GM12875 (cell line): ENCODE measurements at regions not wholly inside any gene's neighbourhood (a gene's known extent, or its start where the extent isn't known, plus 50 kb on each side); places are given as distances from the start of the nearest gene placed in this dataset.
"Not testable (repeated sequence)": the region's sequence is repeated elsewhere in the genome, so short reads cannot be mapped to it uniquely, and the experiment has no call there.

Source experiments
- H3K4me3 ChIP-seq: one replicate; pipeline ENCODE4 v1.5.1; 2011; ENCODE audit warnings: low read depth, low read length, control low read depth
- CTCF ChIP-seq: IDR thresholded peaks from 2 replicates; pipeline ENCODE4 v1.5.1; 2011; ENCODE audit warnings: low read depth, mild to moderate bottlenecking, control low read depth, inconsistent platforms, low read length, moderate library complexity, borderline replicate concordance; ENCODE audit not compliant: insufficient read depth

DNA sequence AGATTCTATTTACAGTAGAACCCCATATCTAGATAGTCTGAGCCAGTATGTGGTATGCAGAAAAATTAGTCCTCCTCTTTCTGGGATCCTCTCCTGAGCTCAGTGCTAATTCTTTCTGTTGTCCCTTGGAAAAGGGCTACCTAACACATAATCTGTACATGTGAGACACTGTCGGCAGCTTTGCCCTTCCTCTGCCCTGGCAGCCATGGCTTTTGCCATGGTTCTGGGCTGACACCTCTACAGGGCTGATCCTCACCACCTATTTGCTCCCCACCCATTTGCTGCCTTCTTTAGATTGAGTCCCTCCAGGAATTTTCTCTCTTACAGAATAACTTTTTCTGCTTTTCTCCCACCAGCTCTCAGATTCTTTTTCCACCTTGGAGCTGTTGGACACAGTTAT, 64.7 kb upstream of the MAP9 start:
- no peak for TF ChIP-seq CTCF

DNA sequence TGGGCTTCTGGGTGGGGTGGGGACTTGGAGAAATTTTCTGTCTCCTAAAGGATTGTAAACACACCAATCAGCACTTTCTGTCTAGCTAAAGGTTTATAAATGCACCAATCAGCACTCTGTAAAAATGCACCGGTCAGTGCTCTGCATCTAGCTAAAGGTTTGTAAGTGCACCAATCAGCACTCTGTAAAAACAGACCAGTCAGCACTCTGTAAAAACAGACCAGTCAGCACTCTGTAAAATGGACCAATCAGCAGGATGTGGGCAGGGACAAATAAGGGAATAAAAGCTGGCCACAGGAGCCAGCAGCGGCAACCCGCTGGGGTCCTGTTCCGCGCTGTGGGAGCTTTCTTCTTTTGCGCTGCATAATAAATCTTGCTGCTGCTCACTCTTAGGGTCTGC, 63.0 kb upstream of the MAP9 start:
- not testable (repeated sequence) for H3K4me3 ChIP-seq

More for the DNA sequence above, 64.7 kb upstream of the MAP9 start:
- no peak overlapping the region for H3K4me3 ChIP-seq

DNA sequence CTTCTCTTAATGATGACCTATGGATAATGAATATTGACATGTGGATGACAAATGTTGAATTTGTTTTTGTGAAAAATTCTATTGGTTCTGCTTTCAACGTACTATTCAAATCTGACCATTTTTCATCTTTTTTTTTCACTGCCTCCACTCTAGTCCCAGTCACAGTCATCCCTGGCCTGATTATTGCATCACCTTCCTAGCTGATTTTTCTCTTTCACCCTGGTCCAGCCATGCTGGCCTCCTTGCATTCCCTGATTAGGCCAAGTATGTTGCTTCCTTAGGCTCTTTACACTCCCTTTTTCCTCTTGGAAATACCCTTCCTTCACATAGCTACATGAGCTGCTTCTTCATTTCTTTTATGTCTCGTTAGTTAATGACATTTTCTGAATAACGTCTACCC, 58.1 kb upstream of the MAP9 start:
- TF ChIP-seq CTCF, result no peak
- H3K4me3 ChIP-seq, result no peak overlapping the region

- TF ChIP-seq CTCF, result no peak
- no peak overlapping the region for H3K4me3 ChIP-seq
Measured at GRCh38 chr4:155434366-155434765, 57.6 kb upstream of the MAP9 start.

- no peak overlapping the region for H3K4me3 ChIP-seq
- TF ChIP-seq CTCF, result no peak
Measured at GRCh38 chr4:155433636-155434360, 57.0 kb upstream of the MAP9 start.

GRCh38 chr4:155430895-155431795, 54.4 kb upstream of the MAP9 start:
- TF ChIP-seq CTCF, result no peak
- H3K4me3 ChIP-seq, result no peak overlapping the region

- no peak for TF ChIP-seq CTCF
- no peak overlapping the region for H3K4me3 ChIP-seq
Measured at GRCh38 chr4:155428128-155428527, 51.4 kb upstream of the MAP9 start.
